GM12865 (cell line): ENCODE measurements at regions not wholly inside any gene's neighbourhood (a gene's known extent, or its start where the extent isn't known, plus 50 kb on each side); places are given as distances from the start of the nearest gene placed in this dataset.

Experiments used
- DNase-seq: peaks from one replicate; pipeline ENCODE4 v3.0.0; 2010; ENCODE audit warnings: low read depth
- H3K4me3 ChIP-seq: 2 replicates; pipeline ENCODE4 v1.5.1; 2011; ENCODE audit warnings: mild to moderate bottlenecking, low read depth, low read length, control low read depth
- TF ChIP-seq, protein P1 (sequence below): IDR thresholded peaks from 2 replicates; pipeline ENCODE4 v1.5.1; 2011; ENCODE audit warnings: low read length, control low read depth, low read depth, inconsistent platforms; ENCODE audit not compliant: insufficient read depth; ENCODE audit errors: missing control alignments

DNA sequence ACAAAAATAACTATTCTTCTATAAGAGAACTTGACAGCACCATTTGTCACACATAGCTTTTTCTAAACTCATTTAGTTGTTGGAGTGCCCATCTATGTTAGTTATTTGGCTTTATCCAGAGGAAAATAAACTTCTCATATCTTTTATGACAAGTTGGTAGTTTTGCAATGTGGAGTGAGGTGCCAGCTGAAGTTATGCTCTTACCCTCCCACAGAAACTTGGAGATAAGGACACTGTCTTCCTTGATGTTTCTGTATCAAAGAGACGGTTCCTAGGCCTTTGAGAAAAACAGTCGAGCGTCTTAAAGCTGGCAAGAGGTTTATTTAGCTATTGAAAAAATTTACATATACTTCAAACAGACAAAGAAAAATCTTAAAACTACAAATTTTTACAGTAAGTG is 1079.7 kb downstream of the SLITRK1 start:
- DNase-seq: no peak
- no peak overlapping the region for H3K4me3 ChIP-seq
- TF ChIP-seq, protein P1, sequence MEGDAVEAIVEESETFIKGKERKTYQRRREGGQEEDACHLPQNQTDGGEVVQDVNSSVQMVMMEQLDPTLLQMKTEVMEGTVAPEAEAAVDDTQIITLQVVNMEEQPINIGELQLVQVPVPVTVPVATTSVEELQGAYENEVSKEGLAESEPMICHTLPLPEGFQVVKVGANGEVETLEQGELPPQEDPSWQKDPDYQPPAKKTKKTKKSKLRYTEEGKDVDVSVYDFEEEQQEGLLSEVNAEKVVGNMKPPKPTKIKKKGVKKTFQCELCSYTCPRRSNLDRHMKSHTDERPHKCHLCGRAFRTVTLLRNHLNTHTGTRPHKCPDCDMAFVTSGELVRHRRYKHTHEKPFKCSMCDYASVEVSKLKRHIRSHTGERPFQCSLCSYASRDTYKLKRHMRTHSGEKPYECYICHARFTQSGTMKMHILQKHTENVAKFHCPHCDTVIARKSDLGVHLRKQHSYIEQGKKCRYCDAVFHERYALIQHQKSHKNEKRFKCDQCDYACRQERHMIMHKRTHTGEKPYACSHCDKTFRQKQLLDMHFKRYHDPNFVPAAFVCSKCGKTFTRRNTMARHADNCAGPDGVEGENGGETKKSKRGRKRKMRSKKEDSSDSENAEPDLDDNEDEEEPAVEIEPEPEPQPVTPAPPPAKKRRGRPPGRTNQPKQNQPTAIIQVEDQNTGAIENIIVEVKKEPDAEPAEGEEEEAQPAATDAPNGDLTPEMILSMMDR: no peak

DNA sequence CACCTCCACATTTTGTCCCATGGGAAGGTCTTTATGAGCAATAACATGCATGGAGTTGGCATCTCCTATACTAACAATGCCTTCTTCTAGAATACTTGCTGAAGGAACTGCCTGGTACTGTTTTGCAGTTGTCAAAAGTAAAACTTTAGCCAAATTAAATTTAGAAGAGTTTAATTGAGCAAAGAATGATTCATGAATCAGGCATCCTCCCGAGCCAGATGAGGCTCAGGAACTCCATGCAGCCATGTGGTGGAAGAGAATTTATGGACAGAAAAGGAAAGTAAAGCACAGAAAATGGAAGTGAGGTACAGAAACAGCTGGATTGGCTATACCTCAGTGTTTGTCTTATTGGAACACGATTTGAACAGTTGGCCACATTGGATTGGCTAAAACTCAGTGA is 1081.9 kb downstream of the SLITRK1 start:
- TF ChIP-seq, protein P1: no peak
- no peak overlapping the region for H3K4me3 ChIP-seq
- no peak for DNase-seq

DNA sequence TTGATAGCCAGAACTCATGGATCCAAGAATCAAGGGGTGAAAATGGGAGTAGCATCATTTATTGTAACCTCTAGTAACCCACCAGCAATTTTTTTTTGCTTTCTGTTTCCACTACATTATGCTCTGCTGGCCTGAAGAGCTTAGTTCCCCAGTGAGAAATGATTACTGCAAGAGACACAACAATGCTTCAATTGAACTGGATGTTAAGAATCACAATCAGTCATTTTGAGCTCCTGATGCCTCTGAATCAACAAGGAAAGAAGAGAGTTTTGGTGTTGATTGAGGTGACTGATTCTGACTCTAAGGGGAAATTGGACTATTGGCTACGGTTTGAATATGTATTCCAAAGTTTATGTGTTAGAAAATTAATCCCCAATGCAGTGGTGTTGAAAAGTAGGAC is 1084.4 kb downstream of the SLITRK1 start:
- H3K4me3 ChIP-seq: no peak overlapping the region
- TF ChIP-seq, protein P1: no peak
- DNase-seq: no peak

DNA sequence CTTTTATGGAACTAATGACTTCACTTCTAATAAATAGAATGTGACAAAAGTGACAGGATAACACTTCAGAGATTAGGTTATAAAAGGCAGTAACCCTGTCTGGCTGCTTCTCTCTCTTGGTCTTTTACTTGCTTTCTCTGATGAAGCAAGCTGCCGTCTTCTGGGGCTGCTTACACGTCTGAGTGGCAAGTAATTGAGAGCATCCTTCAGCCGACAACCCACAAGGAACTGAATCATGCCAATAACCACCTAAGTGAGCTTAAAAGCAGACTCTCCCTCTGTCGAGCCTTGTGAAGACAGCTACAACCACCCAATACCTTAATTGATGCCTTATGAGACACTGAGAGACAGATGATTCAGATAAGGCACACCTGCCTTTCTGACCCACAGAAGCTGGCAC is 1091.2 kb downstream of the SLITRK1 start:
- no peak for DNase-seq
- TF ChIP-seq, protein P1: no peak
- no peak overlapping the region for H3K4me3 ChIP-seq

DNA sequence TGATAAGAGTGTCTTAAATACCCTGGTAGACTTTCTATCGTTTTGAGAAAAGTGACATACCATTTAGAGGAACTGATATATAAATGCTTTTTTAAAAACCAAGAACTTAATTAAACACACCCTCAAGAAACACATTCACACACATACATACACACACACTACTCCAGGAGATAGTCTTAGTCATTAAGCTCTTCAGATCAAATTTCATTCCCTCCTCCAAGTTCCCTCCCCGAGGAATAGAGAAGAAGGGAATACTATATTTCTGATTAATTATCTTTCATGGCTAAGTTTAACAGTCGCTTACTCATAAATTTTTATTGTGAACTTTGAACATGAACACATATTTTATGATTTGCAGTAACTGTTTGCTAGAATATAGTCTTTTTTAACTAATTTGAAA is 1109.5 kb downstream of the SLITRK1 start:
- DNase-seq: no peak
- TF ChIP-seq, protein P1: no peak
- no peak overlapping the region for H3K4me3 ChIP-seq

DNA sequence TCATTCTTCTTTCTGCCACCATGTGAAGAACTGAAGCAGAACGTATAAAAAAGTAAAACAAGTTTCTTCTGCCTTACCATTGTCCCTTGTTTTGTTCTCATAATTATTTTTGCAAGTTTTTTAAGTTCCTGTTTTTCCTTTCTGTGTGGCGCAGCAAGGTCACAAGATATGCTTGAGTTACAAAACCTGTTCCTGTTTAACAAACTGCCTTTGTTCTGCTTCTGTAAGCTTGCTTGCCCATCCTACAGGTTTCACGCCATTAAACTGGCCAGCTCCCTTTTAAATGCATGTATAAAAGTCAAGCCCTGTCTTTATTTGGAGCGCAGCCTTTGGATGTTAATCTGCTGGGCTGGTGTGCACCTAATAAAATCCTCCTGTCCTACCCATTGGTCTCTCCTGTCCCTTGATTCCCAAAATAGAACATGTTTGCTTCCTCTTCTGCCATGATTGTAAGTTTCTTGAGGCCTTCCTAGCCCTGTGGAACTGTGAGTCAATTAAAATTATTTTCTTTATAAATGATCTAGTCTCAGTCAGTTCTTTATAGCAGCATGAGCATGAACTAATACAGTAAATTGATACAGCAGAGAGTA is 1115.4 kb downstream of the SLITRK1 start:
- H3K4me3 ChIP-seq: no peak overlapping the region
- TF ChIP-seq, protein P1: no peak
- no peak for DNase-seq

DNA sequence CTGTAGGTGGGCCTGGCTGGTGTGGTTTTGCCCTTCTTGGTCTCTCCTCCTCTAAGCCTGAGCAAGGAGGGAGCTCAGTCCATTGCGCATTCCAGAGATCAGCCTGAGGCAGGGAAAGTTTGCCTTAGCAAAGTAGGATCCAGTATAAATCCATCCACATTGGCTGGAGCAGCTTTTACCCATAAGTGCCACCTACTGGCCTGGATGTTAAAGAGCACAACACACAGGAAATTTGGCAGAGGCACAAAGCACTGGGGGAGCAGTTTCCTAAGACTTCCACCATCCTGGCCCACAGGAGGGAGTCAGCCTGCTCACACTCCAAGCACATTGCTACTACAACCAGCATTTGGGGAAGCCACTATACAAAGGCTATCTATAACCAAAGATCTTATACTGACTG is 1124.2 kb downstream of the SLITRK1 start:
- DNase-seq: no peak
- TF ChIP-seq, protein P1: no peak
- H3K4me3 ChIP-seq: no peak overlapping the region
